HepG2 (cell line): ENCODE measurements at regions not wholly inside any gene's neighbourhood (a gene's known extent, or its start where the extent isn't known, plus 50 kb on each side); places are given as distances from the start of the nearest gene placed in this dataset.
A peak's percentile ranks its signal among the peaks of the same experiment; 100 is the strongest.

Source experiments
- ATAC-seq: fragments of 200-7000 bp; cut with Tn5 transposase; 3 replicates; pipeline ENCODE4 v1.9.1; 2020; ENCODE audit warnings: mild to moderate bottlenecking, moderate library complexity
- BruUV-seq: library from RNA; stranded (reverse); fragments of 400-500 nt; replicated peaks from 2 replicates; lab custom pipeline; 2021; lab: Mats Ljungman, UMichigan
- CTCF ChIA-PET: fragments of 300-600 bp; formaldehyde crosslinking; extraction: SDS; loops from one replicate; lab custom pipeline; 2021; ENCODE audit warnings: low total read pairs, inconsistent platforms, low intra/inter-chr PET ratio; lab: Yijun Ruan, JAX
- POLR2A ChIA-PET: fragments of 350-600 bp; sonication (Branson Sonifier 250); formaldehyde crosslinking; loops from one replicate; lab custom pipeline; 2020; ENCODE audit warnings: antibody characterized with exemption, inconsistent platforms; lab: Yijun Ruan, JAX
- DNase-seq: peaks from one replicate; pipeline ENCODE4 v3.0.0-alpha.2; 2015; ENCODE audit warnings: low spot score
- FAIRE-seq: peaks from 3 replicates; lab custom pipeline; 2011; peaks lifted over from hg19 to GRCh38; lab: Jason Lieb, UNC
- H2AFZ ChIP-seq: one replicate; pipeline ENCODE4 v1.6.1; 2011; ENCODE audit warnings: low read length, inconsistent platforms
- H3K27ac ChIP-seq: fragments of 300-600 bp; 3 replicates; pipeline ENCODE4 v1.8.0; 2011; ENCODE audit warnings: mixed run types, mild to moderate bottlenecking, mixed read lengths, low read length, inconsistent platforms; ENCODE audit not compliant: insufficient read depth; ENCODE audit errors: extremely low read length
- H3K27me3 ChIP-seq, 2 experiments: fragments of 200-600 bp in 1 of 2; 2 replicates in 1 of 2; 3 replicates in 1 of 2; pipeline versions ENCODE4 v1.6.0 to v1.8.0; 2011; ENCODE audit warnings: low read length in 2 of 2, mild to moderate bottlenecking in 2 of 2, moderate library complexity in 2 of 2, inconsistent platforms in 1 of 2; ENCODE audit not compliant: insufficient read depth in 2 of 2, control insufficient read depth in 1 of 2
- H3K36me3 ChIP-seq, 2 experiments: fragments of 200-600 bp in 1 of 2; replicated peaks in 1 of 2; 2 replicates in 1 of 2; 3 replicates in 1 of 2; pipeline versions ENCODE4 v1.5.1 to v1.8.0; 2011; ENCODE audit warnings: low read length in 2 of 2, inconsistent platforms in 1 of 2; ENCODE audit not compliant: insufficient read depth in 2 of 2, control insufficient read depth in 1 of 2
- H3K4me1 ChIP-seq: 2 replicates; pipeline ENCODE4 v1.5.1; 2012; ENCODE audit warnings: low read length, inconsistent platforms; ENCODE audit not compliant: insufficient read depth
- H3K4me2 ChIP-seq: 2 replicates; pipeline ENCODE4 v1.6.0; 2011; ENCODE audit warnings: low read depth, low read length, inconsistent platforms
- H3K4me3 ChIP-seq, 3 experiments: fragments of 200-600 bp in 1 of 3; sonication (generic), shearing (Covaris generic) in 1 of 3; replicated peaks in 1 of 3; 2 replicates each; pipeline ENCODE4 v1.5.1; 2011 to 2016; ENCODE audit warnings: low read length in 3 of 3, inconsistent platforms in 2 of 3, low read depth in 2 of 3, mild to moderate bottlenecking in 2 of 3, control low read depth in 1 of 3, mixed read lengths in 1 of 3; ENCODE audit not compliant: insufficient read depth in 1 of 3
- H3K79me2 ChIP-seq: one replicate; pipeline ENCODE4 v1.6.1; 2011; ENCODE audit warnings: low read length, inconsistent platforms; ENCODE audit not compliant: insufficient read depth
- H3K9ac ChIP-seq: 2 replicates; pipeline ENCODE4 v1.6.0; 2011; ENCODE audit warnings: mild to moderate bottlenecking, low read depth, low read length, inconsistent platforms; ENCODE audit not compliant: insufficient read depth
- H3K9me3 ChIP-seq: 2 replicates; pipeline ENCODE4 v1.5.1; 2012; ENCODE audit warnings: mild to moderate bottlenecking, low read length
- H4K20me1 ChIP-seq: 2 replicates; pipeline ENCODE4 v1.6.0; 2011; ENCODE audit warnings: inconsistent platforms, mild to moderate bottlenecking, low read length, moderate library complexity; ENCODE audit not compliant: insufficient read depth
- ARID2 ChIP-seq: sonication (generic); formaldehyde crosslinking; IDR thresholded peaks from 2 replicates; pipeline ENCODE4 v1.8.1; 2022; ENCODE audit warnings: mild to moderate bottlenecking, missing genetic modification reagents, borderline replicate concordance
- ARNTL ChIP-seq: sonication (generic); formaldehyde crosslinking; IDR thresholded peaks from 2 replicates; pipeline ENCODE4 v1.4.0; 2020; ENCODE audit warnings: mild to moderate bottlenecking, missing genetic modification reagents
- ATRX ChIP-seq: sonication (generic); formaldehyde crosslinking; IDR thresholded peaks from 2 replicates; pipeline ENCODE4 v1.4.0; 2020; ENCODE audit warnings: missing genetic modification reagents, borderline replicate concordance
- HNRNPL ChIP-seq: fragments of 200-400 bp; formaldehyde crosslinking; IDR thresholded peaks from 2 replicates; pipeline ENCODE4 v1.6.1; 2017; ENCODE audit warnings: mild to moderate bottlenecking, low read depth, low read length
- HOXD1 ChIP-seq: sonication (generic); formaldehyde crosslinking; IDR thresholded peaks from 2 replicates; pipeline ENCODE4 v1.5.0; 2020; ENCODE audit warnings: missing genetic modification reagents
- MZF1 ChIP-seq: sonication (generic); formaldehyde crosslinking; IDR thresholded peaks from 2 replicates; pipeline ENCODE4 v1.8.1; 2023; ENCODE audit warnings: mild to moderate bottlenecking, missing genetic modification reagents, borderline replicate concordance
- NFE2 ChIP-seq: sonication (generic); formaldehyde crosslinking; IDR thresholded peaks from 2 replicates; pipeline ENCODE4 v1.4.0; 2020; ENCODE audit warnings: missing genetic modification reagents
- SRF ChIP-seq: IDR thresholded peaks from 2 replicates; pipeline ENCODE4 v1.6.1; 2011; ENCODE audit warnings: mild to moderate bottlenecking, low read depth, low read length, moderate library complexity
- ZNF337 ChIP-seq: sonication (generic); formaldehyde crosslinking; IDR thresholded peaks from 2 replicates; pipeline ENCODE4 v1.5.1; 2020; ENCODE audit warnings: missing genetic modification reagents, low read depth, mild to moderate bottlenecking, borderline replicate concordance
- ZNF510 ChIP-seq: sonication (generic); formaldehyde crosslinking; IDR thresholded peaks from 2 replicates; pipeline ENCODE4 v1.4.0; 2020; ENCODE audit warnings: low read depth, mild to moderate bottlenecking, missing genetic modification reagents
- ZNF607 ChIP-seq: sonication (generic); formaldehyde crosslinking; IDR thresholded peaks from 2 replicates; pipeline ENCODE4 v1.5.1; 2020; ENCODE audit warnings: missing genetic modification reagents, mild to moderate bottlenecking, borderline replicate concordance
- WGBS: methylation state at CpG from one replicate; pipeline ENCODE4 v1.1.6; 2017; ENCODE audit warnings: low lambda C conversion rate; 5-methylcytosine and 5-hydroxymethylcytosine counted together
- in situ Hi-C: cut with HindIII; loops from 2 replicates; pipeline ENCODE4 v1.10.0; 2017; ENCODE audit warnings: low pct_unique_long_range_greater_than_20kb; ENCODE audit not compliant: extremely low pct_ligation_motif_present
- intact Hi-C: fragments of 100-400 bp; cut with micrococcal nuclease; formaldehyde crosslinking; loops from one replicate; pipeline ENCODE4 v1.10.0; 2022; ENCODE audit not compliant: unreplicated experiment
- TF ChIP-seq, protein P1 (sequence below): IDR thresholded peaks from 2 replicates; pipeline ENCODE4 v1.6.1; 2012; ENCODE audit warnings: inconsistent platforms
- TF ChIP-seq, protein P2 (sequence below): sonication (generic); formaldehyde crosslinking; IDR thresholded peaks from 2 replicates; pipeline ENCODE4 v1.5.0; 2020; ENCODE audit warnings: missing genetic modification reagents
- TF ChIP-seq, protein P3 (sequence below): sonication (generic); formaldehyde crosslinking; IDR thresholded peaks from 2 replicates; pipeline ENCODE4 v1.5.1; 2020; ENCODE audit warnings: missing genetic modification reagents, mild to moderate bottlenecking, borderline replicate concordance
- TF ChIP-seq, protein P4 (sequence below): sonication (generic); formaldehyde crosslinking; IDR thresholded peaks from 2 replicates; pipeline ENCODE4 v1.5.1; 2020; ENCODE audit warnings: mild to moderate bottlenecking, missing genetic modification reagents, borderline replicate concordance
- TF ChIP-seq, protein P5 (sequence below): sonication (generic); formaldehyde crosslinking; IDR thresholded peaks from 2 replicates; pipeline ENCODE4 v1.9.0; 2022; ENCODE audit warnings: low read depth, missing genetic modification reagents

DNA sequence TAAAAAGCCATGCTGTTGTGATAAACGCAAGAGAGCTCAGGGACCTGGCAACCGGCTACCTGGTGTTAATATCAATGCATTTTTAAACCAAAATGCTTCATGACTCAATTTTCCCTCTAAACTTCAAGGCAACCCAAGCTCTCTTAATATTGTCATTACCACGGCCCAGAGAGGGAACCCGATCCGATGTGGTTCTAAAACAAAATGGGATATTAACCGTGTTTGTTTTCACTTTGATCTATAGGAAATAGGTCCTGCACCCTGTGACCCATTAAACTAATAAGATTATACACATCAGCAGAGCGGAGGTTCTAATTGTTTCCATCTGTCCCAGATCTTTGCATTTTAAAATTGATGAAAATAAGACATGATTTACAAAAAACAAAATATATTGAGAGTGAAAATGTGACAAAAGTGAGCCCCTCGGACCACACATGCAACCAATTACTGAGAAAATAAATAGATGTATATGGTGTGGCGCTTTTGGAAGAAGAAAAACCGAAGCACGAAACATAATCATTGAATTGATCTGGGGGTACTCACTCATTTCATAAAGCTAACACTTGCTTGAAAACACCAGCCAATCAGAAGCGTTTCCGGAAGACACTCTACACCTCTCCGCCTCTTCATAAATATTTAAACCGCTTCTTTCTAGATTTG, 290.3 kb upstream of the NFE2L3 start (continued):
- TF ChIP-seq NFE2 (CRISPR knock-in tag) (no peak), ARNTL (CRISPR knock-in tag) (no peak), ATRX (no peak)

DNA sequence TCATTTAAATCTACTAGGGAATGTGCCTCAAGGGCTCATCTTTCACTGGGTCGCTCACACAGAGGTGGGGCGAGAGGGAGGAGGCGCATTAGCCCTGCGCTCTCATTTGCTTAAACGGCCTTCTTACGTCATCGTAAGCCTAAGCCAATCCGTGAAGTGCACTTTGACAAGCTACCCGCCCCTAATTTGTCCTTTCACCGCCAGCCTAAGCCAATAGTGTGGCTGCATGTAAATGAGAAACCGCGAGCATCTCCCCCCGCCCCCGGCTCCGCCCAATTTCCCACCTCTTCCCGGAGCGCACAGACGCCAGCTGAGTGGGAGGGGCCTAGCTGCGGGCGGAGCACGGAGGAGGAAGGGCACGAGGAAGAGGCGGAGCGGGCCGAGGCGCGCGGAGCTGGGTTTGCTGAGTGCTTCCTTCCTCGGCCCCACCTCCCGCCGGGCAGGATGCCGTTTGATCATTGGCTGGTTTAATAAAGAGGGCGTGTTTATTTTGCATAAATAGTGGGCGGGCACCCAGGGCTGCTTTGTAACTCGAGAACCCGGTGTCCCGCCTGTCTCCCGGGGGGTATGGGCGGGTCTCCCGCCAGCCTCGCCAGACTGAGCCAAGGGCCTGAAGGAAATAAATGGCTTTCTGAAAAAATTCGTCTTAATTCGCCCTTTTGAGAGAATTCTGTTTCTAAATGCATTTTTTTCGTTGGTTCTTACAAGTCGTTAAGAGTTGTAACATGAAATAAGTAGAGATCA, 289.6 kb upstream of the NFE2L3 start:
- Histone ChIP-seq H3K4me1 (peaks cover 10% of the 10 kb centered on the region), H2AFZ (no peak overlapping the region), H3K4me2 (peak overlapping the region; percentile 24), H3K27me3 (peaks cover 3 to 51% of the 10 kb centered on the region in 2 experiments; a peak in 4 of 5 replicates), H3K9me3 (no peaks in the 10 kb centered on the region), H4K20me1 (no peaks in the 10 kb centered on the region), H3K9ac (no peak overlapping the region), H3K36me3 (no peaks in the 10 kb centered on the region), H3K79me2 (no peaks in the 10 kb centered on the region), H3K4me3 (peak overlapping the region in 1 of 3 experiments; percentile 36; a peak in 1 of 6 replicates), H3K27ac (no peak overlapping the region)
- ChIA-PET CTCF (no interaction called here), POLR2A (no interaction called here)
- DNase-seq (peak; percentile 56), FAIRE-seq (no peak), ATAC-seq (peak; percentile 90)
- in situ Hi-C loops (no loop called here), intact Hi-C loops (no loop called here)
- 16% methylated on average over 43 of the region's 45 CpGs for WGBS
- no TSS peak for BruUV-seq
- TF ChIP-seq ZNF607 (CRISPR knock-in tag) (no peak), ARID2 (no peak), ZNF337 (CRISPR knock-in tag) (no peak), SRF (no peak), ZNF510 (CRISPR knock-in tag) (no peak), HOXD1 (CRISPR knock-in tag) (no peak), MZF1 (no peak), HNRNPL (no peak)
- TF ChIP-seq, protein P1, sequence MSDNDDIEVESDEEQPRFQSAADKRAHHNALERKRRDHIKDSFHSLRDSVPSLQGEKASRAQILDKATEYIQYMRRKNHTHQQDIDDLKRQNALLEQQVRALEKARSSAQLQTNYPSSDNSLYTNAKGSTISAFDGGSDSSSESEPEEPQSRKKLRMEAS, result no peak
- TF ChIP-seq, protein P2, sequence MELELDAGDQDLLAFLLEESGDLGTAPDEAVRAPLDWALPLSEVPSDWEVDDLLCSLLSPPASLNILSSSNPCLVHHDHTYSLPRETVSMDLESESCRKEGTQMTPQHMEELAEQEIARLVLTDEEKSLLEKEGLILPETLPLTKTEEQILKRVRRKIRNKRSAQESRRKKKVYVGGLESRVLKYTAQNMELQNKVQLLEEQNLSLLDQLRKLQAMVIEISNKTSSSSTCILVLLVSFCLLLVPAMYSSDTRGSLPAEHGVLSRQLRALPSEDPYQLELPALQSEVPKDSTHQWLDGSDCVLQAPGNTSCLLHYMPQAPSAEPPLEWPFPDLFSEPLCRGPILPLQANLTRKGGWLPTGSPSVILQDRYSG (CRISPR knock-in tag), result no peak
- TF ChIP-seq, protein P3, sequence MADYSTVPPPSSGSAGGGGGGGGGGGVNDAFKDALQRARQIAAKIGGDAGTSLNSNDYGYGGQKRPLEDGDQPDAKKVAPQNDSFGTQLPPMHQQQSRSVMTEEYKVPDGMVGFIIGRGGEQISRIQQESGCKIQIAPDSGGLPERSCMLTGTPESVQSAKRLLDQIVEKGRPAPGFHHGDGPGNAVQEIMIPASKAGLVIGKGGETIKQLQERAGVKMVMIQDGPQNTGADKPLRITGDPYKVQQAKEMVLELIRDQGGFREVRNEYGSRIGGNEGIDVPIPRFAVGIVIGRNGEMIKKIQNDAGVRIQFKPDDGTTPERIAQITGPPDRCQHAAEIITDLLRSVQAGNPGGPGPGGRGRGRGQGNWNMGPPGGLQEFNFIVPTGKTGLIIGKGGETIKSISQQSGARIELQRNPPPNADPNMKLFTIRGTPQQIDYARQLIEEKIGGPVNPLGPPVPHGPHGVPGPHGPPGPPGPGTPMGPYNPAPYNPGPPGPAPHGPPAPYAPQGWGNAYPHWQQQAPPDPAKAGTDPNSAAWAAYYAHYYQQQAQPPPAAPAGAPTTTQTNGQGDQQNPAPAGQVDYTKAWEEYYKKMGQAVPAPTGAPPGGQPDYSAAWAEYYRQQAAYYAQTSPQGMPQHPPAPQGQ (CRISPR knock-in tag), result no peak
- TF ChIP-seq, protein P4, sequence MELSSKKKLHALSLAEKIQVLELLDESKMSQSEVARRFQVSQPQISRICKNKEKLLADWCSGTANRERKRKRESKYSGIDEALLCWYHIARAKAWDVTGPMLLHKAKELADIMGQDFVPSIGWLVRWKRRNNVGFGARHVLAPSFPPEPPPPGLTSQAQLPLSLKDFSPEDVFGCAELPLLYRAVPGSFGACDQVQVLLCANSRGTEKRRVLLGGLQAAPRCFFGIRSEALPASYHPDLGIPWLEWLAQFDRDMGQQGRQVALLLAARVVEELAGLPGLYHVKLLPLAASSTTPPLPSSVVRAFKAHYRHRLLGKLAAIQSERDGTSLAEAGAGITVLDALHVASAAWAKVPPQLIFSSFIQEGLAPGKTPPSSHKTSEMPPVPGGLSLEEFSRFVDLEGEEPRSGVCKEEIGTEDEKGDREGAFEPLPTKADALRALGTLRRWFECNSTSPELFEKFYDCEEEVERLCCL (CRISPR knock-in tag), result no peak
- TF ChIP-seq, protein P5, sequence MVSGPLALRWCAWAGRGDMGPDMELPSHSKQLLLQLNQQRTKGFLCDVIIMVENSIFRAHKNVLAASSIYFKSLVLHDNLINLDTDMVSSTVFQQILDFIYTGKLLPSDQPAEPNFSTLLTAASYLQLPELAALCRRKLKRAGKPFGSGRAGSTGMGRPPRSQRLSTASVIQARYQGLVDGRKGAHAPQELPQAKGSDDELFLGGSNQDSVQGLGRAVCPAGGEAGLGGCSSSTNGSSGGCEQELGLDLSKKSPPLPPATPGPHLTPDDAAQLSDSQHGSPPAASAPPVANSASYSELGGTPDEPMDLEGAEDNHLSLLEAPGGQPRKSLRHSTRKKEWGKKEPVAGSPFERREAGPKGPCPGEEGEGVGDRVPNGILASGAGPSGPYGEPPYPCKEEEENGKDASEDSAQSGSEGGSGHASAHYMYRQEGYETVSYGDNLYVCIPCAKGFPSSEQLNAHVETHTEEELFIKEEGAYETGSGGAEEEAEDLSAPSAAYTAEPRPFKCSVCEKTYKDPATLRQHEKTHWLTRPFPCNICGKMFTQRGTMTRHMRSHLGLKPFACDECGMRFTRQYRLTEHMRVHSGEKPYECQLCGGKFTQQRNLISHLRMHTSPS (CRISPR knock-in tag), result no peak
